ENCODE measurements at regions not wholly inside any gene's neighbourhood (a gene's known extent, or its start where the extent isn't known, plus 50 kb on each side); places are given as distances from the start of the nearest gene placed in this dataset.

GRCh38 chr9:135241381-135242048, 154.0 kb downstream of the OLFM1 start:
- TF ChIP-seq, protein P1, sequence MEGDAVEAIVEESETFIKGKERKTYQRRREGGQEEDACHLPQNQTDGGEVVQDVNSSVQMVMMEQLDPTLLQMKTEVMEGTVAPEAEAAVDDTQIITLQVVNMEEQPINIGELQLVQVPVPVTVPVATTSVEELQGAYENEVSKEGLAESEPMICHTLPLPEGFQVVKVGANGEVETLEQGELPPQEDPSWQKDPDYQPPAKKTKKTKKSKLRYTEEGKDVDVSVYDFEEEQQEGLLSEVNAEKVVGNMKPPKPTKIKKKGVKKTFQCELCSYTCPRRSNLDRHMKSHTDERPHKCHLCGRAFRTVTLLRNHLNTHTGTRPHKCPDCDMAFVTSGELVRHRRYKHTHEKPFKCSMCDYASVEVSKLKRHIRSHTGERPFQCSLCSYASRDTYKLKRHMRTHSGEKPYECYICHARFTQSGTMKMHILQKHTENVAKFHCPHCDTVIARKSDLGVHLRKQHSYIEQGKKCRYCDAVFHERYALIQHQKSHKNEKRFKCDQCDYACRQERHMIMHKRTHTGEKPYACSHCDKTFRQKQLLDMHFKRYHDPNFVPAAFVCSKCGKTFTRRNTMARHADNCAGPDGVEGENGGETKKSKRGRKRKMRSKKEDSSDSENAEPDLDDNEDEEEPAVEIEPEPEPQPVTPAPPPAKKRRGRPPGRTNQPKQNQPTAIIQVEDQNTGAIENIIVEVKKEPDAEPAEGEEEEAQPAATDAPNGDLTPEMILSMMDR (IDR thresholded peaks at IDR 0.05; ENCODE audit: insufficient read depth, low read length, poor library complexity, severe bottlenecking), result no peak
- TF ChIP-seq EZH2phosphoT487 (conservative IDR thresholded peaks at IDR 0.05; ENCODE audit: low read length), result no peak
